Spinal cord (tissue), 9 donors: ENCODE measurements at regions not wholly inside any gene's neighbourhood (a gene's known extent, or its start where the extent isn't known, plus 50 kb on each side); places are given as distances from the start of the nearest gene placed in this dataset.
A peak's percentile ranks its signal among the peaks of the same experiment; 100 is the strongest.

Experiments
- DNase-seq, 6 donors: peaks; one replicate each; pipeline versions ENCODE4 v3.0.0 to v3.0.0-alpha.2; 2013 to 2015; ENCODE audit warnings: low spot score in 6 of 6, low read depth in 4 of 6
- H3K27ac ChIP-seq: one replicate; pipeline ENCODE4 v1.5.1; 2013; ENCODE audit warnings: low read depth, low read length, control low read depth
- H3K27me3 ChIP-seq: one replicate; pipeline ENCODE4 v1.6.1; 2013; ENCODE audit warnings: low read length; ENCODE audit not compliant: control insufficient read depth, insufficient read depth
- H3K36me3 ChIP-seq: one replicate; pipeline ENCODE4 v1.6.1; 2013; ENCODE audit warnings: low read length; ENCODE audit not compliant: control insufficient read depth, insufficient read depth
- H3K4me1 ChIP-seq: one replicate; pipeline ENCODE4 v1.6.1; 2013; ENCODE audit warnings: low read length; ENCODE audit not compliant: control insufficient read depth, insufficient read depth
- H3K4me3 ChIP-seq: one replicate; pipeline ENCODE4 v1.5.1; 2013; ENCODE audit warnings: low read depth, low read length, control low read depth
- H3K9me3 ChIP-seq: one replicate; pipeline ENCODE4 v1.6.1; 2013; ENCODE audit warnings: low read length; ENCODE audit not compliant: control insufficient read depth, insufficient read depth
- WGBS: methylation state at CpG from one replicate; pipeline ENCODE4 v1.1.5; 2013; ENCODE audit warnings: missing lambda C conversion rate; ENCODE audit not compliant: insufficient coverage; 5-methylcytosine and 5-hydroxymethylcytosine counted together
- donor health status: healthy.

GRCh38 chr16:59238246-59238645 lies 504.1 kb upstream of the GOT2 start:
- no peaks in the 10 kb centered on the region for H3K9me3 ChIP-seq
- no peaks in the 10 kb centered on the region for H3K36me3 ChIP-seq
- H3K4me3 ChIP-seq: no peak overlapping the region
- DNase-seq: no peak
- WGBS: 69% methylated on average over 2 of the region's 3 CpGs
- H3K27ac ChIP-seq: no peak overlapping the region
- H3K27me3 ChIP-seq: no peaks in the 10 kb centered on the region
- H3K4me1 ChIP-seq: no peaks in the 10 kb centered on the region

GRCh38 chr16:59236804-59237458 lies 502.8 kb upstream of the GOT2 start:
- Histone ChIP-seq H3K27ac (no peak overlapping the region), H3K9me3 (no peaks in the 10 kb centered on the region), H3K36me3 (no peaks in the 10 kb centered on the region), H3K27me3 (no peaks in the 10 kb centered on the region), H3K4me1 (no peaks in the 10 kb centered on the region), H3K4me3 (no peak overlapping the region)
- WGBS: 48% methylated on average over 2 of the region's 4 CpGs
- DNase-seq: peak in 1 of 6 donors; percentile 34

GRCh38 chr16:59224401-59224800 lies 490.3 kb upstream of the GOT2 start:
- H3K4me3 ChIP-seq: no peak overlapping the region
- H3K27ac ChIP-seq: no peak overlapping the region
- no CpG with 5 or more reads among the region's 2 CpGs for WGBS
- no peaks in the 10 kb centered on the region for H3K36me3 ChIP-seq
- no peaks in the 10 kb centered on the region for H3K9me3 ChIP-seq
- H3K27me3 ChIP-seq: no peaks in the 10 kb centered on the region
- no peaks in the 10 kb centered on the region for H3K4me1 ChIP-seq
- DNase-seq: no peak

- no peak overlapping the region for H3K4me3 ChIP-seq
- no peak overlapping the region for H3K27ac ChIP-seq
- WGBS: 46% methylated on average over 1 of the region's 1 CpG
- H3K36me3 ChIP-seq: no peaks in the 10 kb centered on the region
- H3K27me3 ChIP-seq: no peaks in the 10 kb centered on the region
- DNase-seq: peak in 1 of 6 donors; percentile 29
- no peaks in the 10 kb centered on the region for H3K4me1 ChIP-seq
- no peaks in the 10 kb centered on the region for H3K9me3 ChIP-seq
Observed at GRCh38 chr16:59220011-59220410, 485.9 kb upstream of the GOT2 start.

GRCh38 chr16:59216291-59216690 lies 482.2 kb upstream of the GOT2 start:
- no peak overlapping the region for H3K4me3 ChIP-seq
- no peaks in the 10 kb centered on the region for H3K36me3 ChIP-seq
- no peaks in the 10 kb centered on the region for H3K4me1 ChIP-seq
- no peaks in the 10 kb centered on the region for H3K27me3 ChIP-seq
- H3K9me3 ChIP-seq: no peaks in the 10 kb centered on the region
- DNase-seq: no peak
- WGBS: 79% methylated on average over 2 of the region's 3 CpGs
- H3K27ac ChIP-seq: no peak overlapping the region

GRCh38 chr16:59214455-59214854 lies 480.3 kb upstream of the GOT2 start:
- no peaks in the 10 kb centered on the region for H3K36me3 ChIP-seq
- H3K9me3 ChIP-seq: no peaks in the 10 kb centered on the region
- H3K4me3 ChIP-seq: no peak overlapping the region
- H3K27ac ChIP-seq: no peak overlapping the region
- no peak for DNase-seq
- peaks cover 5% of the 10 kb centered on the region for H3K4me1 ChIP-seq
- no peaks in the 10 kb centered on the region for H3K27me3 ChIP-seq
- WGBS: no CpG with 5 or more reads among the region's 2 CpGs

GRCh38 chr16:59213952-59214351 lies 479.8 kb upstream of the GOT2 start:
- Histone ChIP-seq H3K4me3 (no peak overlapping the region), H3K27ac (no peak overlapping the region), H3K36me3 (no peaks in the 10 kb centered on the region), H3K27me3 (no peaks in the 10 kb centered on the region), H3K4me1 (peaks cover 5% of the 10 kb centered on the region), H3K9me3 (no peaks in the 10 kb centered on the region)
- DNase-seq: no peak
- WGBS: no CpG with 5 or more reads among the region's 1 CpG

GRCh38 chr16:59212492-59213024 lies 478.4 kb upstream of the GOT2 start:
- no peak overlapping the region for H3K27ac ChIP-seq
- DNase-seq: no peak
- no peaks in the 10 kb centered on the region for H3K27me3 ChIP-seq
- no peak overlapping the region for H3K4me3 ChIP-seq
- H3K4me1 ChIP-seq: peaks cover 5% of the 10 kb centered on the region
- no CpG with 5 or more reads among the region's 1 CpG for WGBS
- H3K9me3 ChIP-seq: no peaks in the 10 kb centered on the region
- no peaks in the 10 kb centered on the region for H3K36me3 ChIP-seq

- H3K9me3 ChIP-seq: no peaks in the 10 kb centered on the region
- H3K27me3 ChIP-seq: no peaks in the 10 kb centered on the region
- H3K4me3 ChIP-seq: no peak overlapping the region
- 9% methylated on average over 5 of the region's 7 CpGs for WGBS
- H3K4me1 ChIP-seq: peaks cover 5% of the 10 kb centered on the region
- peak in 4 of 6 donors; percentile 6 to 70 (median 52) for DNase-seq
- H3K36me3 ChIP-seq: no peaks in the 10 kb centered on the region
- H3K27ac ChIP-seq: peak overlapping the region; percentile 33
Observed at GRCh38 chr16:59210955-59211541, 476.9 kb upstream of the GOT2 start.

- no peak for DNase-seq
- Histone ChIP-seq H3K27me3 (no peaks in the 10 kb centered on the region), H3K4me1 (no peaks in the 10 kb centered on the region), H3K36me3 (no peaks in the 10 kb centered on the region), H3K9me3 (no peaks in the 10 kb centered on the region), H3K27ac (no peak overlapping the region), H3K4me3 (no peak overlapping the region)
- WGBS: 81% methylated on average over 2 of the region's 4 CpGs
Observed at GRCh38 chr16:59205403-59205802, 471.3 kb upstream of the GOT2 start.
